HG03354 (cell line): ENCODE measurements at regions not wholly inside any gene's neighbourhood (a gene's known extent, or its start where the extent isn't known, plus 50 kb on each side); places are given as distances from the start of the nearest gene placed in this dataset.
"Not testable (repeated sequence)": the region's sequence is repeated elsewhere in the genome, so short reads cannot be mapped to it uniquely, and the experiment has no call there.

Source experiments
- ATAC-seq: cut with Tn5 transposase; IDR thresholded peaks from one replicate; pipeline ENCODE4 v1.9.1; 2021; ENCODE audit warnings: mild to moderate bottlenecking; ENCODE audit not compliant: unreplicated experiment, poor library complexity, severe bottlenecking

- ATAC-seq: no peak
Observed at GRCh38 chr3:39558775-39559306, 91.4 kb downstream of the MOBP start.

- ATAC-seq: no peak
Observed at GRCh38 chr3:39559543-39559942, 92.1 kb downstream of the MOBP start.

- no peak for ATAC-seq
Observed at GRCh38 chr3:39568508-39568907, 101.0 kb downstream of the MOBP start.

DNA sequence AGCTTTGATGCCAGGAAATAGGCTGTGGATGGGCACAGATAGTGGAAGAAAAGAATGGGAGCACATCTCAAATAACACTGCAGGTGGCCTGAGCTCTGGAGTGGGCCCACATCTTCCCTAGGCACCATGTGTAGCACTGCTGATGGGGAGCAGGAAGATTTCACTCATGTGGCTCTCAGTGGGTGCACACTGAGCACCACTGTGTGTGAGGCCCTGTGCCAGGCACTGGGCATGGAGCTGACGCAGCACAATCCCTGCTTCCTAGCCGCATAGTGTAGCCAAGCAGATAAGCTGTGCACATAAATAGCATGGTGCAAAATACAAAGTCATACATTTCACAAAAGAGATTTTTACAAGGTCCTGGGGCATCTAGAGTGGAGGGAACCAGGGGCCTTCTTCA lies 101.6 kb downstream of the MOBP start:
- ATAC-seq: no peak

DNA sequence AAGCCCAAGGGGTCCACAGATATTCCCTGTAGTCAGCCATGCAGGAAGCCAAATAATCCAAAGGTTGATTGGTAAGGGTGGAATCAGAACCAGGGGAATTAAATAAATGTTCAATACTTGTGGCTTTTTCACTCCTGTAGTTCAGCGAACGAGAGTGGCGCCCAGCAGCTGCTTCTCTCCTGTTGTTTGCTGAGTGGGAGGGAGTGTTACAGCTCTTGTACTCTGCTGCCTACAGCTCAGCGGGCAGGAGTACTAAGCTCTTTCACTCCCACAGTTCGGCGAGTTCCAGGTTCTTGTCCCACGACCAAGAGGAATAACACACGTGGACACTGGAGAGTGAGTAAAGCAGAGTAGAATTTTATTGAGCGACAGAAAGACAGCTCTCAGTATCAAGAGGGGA lies 105.9 kb downstream of the MOBP start:
- no peak for ATAC-seq

DNA sequence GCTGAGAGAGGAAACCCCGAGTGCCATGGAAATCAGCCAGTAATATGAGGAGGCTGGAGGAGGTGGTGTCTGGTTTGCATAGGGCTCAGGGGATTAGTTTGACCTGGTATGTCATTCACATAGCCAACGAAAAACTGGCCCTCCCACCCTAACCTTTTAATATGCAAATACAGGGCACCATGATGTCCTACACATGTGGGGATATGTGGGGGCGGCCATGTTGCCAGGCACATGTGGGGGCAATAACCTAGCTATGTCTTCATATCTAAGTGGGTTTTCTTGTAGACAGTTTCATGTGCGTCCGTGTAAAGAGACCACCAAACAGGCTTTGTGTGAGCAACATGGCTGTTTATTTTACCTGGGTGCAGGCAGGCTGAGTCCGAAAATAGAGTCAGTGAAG lies 110.1 kb downstream of the MOBP start:
- no peak for ATAC-seq

DNA sequence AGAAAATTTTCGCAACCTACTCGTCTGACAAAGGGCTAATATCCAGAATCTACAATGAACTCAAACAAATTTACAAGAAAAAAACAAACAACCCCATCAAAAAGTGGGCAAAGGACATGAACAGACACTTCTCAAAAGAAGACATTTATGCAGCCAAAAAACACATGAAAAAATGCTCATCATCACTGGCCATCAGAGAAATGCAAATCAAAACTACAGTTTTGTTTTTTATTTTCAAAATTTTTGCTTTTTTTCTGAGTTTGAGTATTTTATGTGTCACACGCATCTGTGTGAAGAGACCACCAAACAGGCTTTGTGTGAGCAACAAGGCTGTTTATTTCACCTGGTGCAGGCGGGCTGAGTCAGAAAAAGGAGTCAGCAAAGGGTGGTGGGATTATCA lies 118.7 kb downstream of the MOBP start:
- not testable (repeated sequence) for ATAC-seq

DNA sequence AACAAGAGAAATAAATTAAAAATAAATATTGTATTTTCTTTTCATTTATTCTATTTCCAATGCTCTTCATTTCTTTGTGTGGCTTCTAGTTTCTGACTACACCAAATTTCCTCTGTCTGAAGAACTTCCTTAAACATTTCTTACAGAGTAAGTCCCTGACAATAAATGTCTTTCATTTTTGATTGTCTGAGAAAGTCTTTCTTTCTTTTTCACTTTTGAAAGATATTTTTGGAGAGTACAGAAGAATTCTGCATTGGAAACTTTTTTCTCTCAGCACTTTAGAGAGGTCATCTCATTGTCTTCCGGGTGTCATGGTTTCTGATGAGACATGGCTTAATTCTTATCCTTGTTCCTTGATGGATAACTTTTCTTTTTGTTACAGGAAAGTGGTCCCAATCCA lies 119.6 kb downstream of the MOBP start:
- ATAC-seq: no peak

- ATAC-seq: no peak
Observed at GRCh38 chr3:39590806-39591205, 123.3 kb downstream of the MOBP start.

- no peak for ATAC-seq
Observed at GRCh38 chr3:39592311-39593050, 125.0 kb downstream of the MOBP start.

DNA sequence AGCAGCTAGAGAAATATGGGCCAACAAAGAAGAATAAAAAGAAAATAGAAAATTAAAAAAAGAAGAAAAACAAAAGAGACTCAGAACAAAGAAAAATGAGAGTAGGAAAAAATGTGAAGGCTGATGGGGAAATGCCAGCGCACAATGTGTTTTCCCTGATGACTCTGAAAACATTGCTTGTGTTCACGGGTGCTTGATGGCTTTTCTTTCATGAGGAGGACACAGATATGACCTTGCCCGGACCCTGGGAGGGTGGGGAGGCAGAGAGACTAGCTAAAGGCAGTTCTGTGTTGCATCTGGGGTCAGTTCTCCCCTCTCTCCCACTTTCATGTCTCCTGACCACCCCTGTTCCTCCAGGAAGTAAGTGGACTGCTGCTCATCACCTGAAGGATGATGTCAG lies 125.9 kb downstream of the MOBP start:
- ATAC-seq: no peak

- ATAC-seq: no peak
Observed at GRCh38 chr3:39601241-39601640, 133.8 kb downstream of the MOBP start.

DNA sequence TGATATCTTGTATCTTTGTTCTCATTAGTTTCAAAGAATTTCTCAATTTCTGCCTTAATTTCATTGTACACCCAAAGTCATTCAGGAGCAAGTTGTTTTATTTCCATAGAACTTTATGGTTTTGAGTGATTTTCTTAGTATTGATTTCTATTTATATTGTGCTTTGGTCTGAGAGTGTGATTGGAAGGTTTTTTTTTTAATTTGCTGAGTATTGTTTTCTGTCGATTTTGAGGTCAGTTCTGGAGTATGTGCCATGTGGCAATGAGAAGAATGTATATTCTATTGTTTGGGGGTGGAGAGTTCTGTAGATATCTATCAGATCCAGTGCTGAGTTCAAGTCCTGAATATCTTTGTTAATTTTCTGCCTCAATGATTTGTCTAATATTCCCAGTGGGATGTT lies 138.4 kb downstream of the MOBP start:
- ATAC-seq: no peak

- ATAC-seq: no peak
Observed at GRCh38 chr3:39626198-39626597, 158.7 kb downstream of the MOBP start.

DNA sequence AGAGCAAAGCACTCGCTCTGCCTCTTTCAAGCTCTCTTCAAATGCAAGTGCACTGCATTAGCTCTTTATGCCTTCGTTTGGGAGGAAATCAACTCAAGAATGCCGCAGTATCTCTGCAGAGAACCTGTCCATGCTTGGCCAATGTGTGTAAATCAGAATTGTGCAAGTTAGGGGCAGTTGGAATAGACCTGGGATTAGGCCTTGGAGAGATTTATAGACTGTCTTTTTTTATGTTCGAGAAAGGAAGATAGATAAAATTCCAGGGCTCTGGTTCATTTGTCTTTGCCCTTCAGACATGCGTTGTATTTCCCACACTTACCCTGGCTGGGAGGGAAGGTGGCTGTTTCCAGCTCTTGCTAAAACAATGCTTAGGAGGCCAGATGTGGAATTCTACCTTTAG lies 163.7 kb downstream of the MOBP start:
- no peak for ATAC-seq

DNA sequence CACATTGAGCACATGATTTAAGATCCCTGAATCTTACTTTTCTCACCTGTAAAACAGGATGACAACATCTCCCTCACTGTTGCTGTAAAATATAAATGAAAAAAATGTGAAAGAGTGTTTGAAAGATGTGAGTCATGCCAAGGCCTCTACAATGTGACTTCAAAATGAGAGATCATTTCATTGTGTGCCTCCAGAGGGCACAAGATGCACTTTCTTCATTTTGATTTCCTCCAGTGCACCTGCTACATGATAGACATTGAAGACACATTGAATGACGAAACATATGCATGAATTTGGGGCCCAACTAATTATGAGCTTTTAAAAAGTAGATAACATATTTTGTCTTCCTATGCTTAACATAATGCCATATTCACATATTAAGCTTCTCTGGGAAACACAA lies 170.3 kb downstream of the MOBP start:
- ATAC-seq: no peak

DNA sequence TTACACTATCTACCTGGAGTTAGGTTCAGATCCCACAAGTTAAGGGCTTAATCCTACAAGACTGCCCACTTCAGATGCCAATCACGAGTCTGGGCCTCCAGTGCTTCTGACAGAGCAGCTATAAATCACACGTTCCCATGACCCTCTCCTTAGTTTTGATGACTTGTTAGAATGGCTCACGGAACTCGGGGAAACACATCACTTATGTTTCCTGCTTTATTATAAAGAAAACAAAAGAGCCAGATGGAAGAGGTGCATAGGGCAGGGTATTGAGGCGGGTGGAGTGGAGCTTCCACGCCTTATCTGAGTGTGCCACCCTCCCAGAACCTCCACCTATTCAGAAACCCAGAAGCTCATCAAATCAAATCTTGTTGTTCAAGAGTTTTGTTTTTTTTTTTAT lies 170.8 kb downstream of the MOBP start:
- ATAC-seq: no peak

DNA sequence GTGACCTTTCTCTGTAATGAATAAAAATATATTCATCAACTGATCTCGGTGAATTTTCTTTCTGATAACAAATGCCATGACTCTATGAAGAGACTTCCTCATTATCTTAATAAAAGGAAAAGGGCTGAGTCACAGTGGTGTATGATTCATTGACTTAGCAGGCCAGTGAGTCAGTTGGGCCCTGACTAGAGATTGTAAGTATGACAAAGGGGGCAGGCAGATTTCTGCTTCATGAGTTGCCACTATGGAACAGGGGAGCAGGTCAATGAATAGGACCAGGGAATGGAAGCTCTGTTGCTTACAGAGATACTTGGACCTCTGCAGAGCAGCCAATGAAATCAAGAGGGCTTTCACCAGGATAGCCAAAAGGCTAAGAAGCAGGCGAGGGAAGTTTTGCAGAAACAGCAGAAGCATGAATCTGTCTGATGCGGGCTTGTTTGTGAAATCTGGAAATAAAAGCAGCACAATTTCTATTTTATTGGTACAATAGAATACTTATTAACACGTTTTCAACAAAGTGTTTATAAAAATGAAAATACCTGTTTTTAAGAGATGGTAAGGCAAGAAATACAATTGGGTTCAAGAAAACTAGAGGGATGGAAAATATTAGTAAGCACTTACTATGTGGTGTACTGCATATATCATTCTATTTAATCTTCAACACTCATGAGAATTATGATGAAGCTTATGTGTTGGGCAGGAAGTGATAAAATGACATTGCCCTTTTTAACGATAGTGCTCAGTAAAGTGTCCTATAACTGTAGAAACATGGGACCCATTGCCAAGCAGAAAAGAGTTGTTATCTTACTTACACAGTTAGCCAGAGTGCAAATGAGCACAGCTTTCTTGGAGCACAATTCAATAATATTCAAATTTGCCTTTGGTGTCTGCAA lies 169.8 kb upstream of the MYRIP start:
- ATAC-seq: peak; percentile 51

GRCh38 chr3:39641274-39641673 lies 168.1 kb upstream of the MYRIP start:
- no peak for ATAC-seq

DNA sequence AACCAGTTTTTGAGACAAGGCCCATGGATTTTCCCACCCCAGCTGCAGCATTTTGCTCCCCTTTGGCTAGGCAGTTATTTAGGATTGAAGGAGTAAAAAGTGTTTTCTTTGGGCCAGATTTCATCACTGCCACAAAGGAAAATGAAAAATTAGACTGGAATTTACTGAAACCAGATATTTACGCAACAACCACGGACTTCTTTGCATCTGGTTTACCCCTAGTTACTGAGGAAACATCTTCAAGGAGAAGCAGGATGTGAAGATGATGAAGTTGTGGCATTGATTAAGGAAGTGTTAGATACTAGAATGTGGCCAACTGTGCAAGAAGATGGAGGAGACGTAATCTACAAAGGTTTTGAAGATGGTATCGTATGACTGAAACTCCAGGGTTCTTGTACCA lies 165.2 kb upstream of the MYRIP start:
- ATAC-seq: no peak

DNA sequence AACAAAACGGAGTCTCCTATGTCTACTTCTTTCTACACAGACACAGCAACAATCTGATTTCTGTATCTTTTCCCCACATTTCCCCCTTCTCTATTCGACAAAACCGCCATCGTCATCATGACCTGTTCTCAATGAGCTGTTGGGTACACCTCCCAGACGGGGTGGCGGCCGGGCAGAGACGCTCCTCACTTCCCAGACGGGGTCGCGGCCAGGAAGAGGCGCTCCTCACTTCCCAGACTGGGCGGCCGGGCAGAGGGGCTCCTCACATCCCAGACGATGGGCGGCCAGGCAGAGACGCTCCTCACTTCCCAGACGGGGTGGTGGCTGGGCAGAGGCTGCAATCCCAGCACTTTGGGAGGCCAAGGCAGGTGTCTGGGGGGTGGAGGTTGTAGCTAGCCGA lies 158.2 kb upstream of the MYRIP start:
- not testable (repeated sequence) for ATAC-seq
